DND-41 (cell line): ENCODE measurements at regions not wholly inside any gene's neighbourhood (a gene's known extent, or its start where the extent isn't known, plus 50 kb on each side); places are given as distances from the start of the nearest gene placed in this dataset.

Source experiments
- CTCF ChIP-seq: IDR thresholded peaks from 2 replicates; pipeline ENCODE4 v1.5.1; 2012; ENCODE audit warnings: borderline replicate concordance, low read length, moderate library complexity, mild to moderate bottlenecking; ENCODE audit not compliant: poor library complexity, severe bottlenecking; ENCODE audit errors: extremely low read depth
- EZH2 ChIP-seq: IDR thresholded peaks from 3 replicates; pipeline ENCODE4 v1.6.1; 2012; ENCODE audit warnings: borderline replicate concordance, low read depth, mild to moderate bottlenecking, moderate library complexity, low read length, inconsistent platforms; ENCODE audit not compliant: severe bottlenecking

- TF ChIP-seq CTCF (no peak), EZH2 (no peak)
Observed at GRCh38 chr12:69097619-69098368, 141.6 kb upstream of the CPSF6 start.
